HepG2 (cell line): ENCODE measurements at regions not wholly inside any gene's neighbourhood (a gene's known extent, or its start where the extent isn't known, plus 50 kb on each side); places are given as distances from the start of the nearest gene placed in this dataset.

Experiments used
- ATAC-seq: fragments of 200-7000 bp; cut with Tn5 transposase; 3 replicates; pipeline ENCODE4 v1.9.1; 2020; ENCODE audit warnings: mild to moderate bottlenecking, moderate library complexity
- BruUV-seq: library from RNA; stranded (reverse); fragments of 400-500 nt; replicated peaks from 2 replicates; lab custom pipeline; 2021; lab: Mats Ljungman, UMichigan
- CTCF ChIA-PET: fragments of 300-600 bp; formaldehyde crosslinking; extraction: SDS; loops from one replicate; lab custom pipeline; 2021; ENCODE audit warnings: low total read pairs, inconsistent platforms, low intra/inter-chr PET ratio; lab: Yijun Ruan, JAX
- POLR2A ChIA-PET: fragments of 350-600 bp; sonication (Branson Sonifier 250); formaldehyde crosslinking; loops from one replicate; lab custom pipeline; 2020; ENCODE audit warnings: antibody characterized with exemption, inconsistent platforms; lab: Yijun Ruan, JAX
- DNase-seq: peaks from one replicate; pipeline ENCODE4 v3.0.0-alpha.2; 2015; ENCODE audit warnings: low spot score
- FAIRE-seq: peaks from 3 replicates; lab custom pipeline; 2011; peaks lifted over from hg19 to GRCh38; lab: Jason Lieb, UNC
- H2AFZ ChIP-seq: one replicate; pipeline ENCODE4 v1.6.1; 2011; ENCODE audit warnings: low read length, inconsistent platforms
- H3K27ac ChIP-seq: fragments of 300-600 bp; 3 replicates; pipeline ENCODE4 v1.8.0; 2011; ENCODE audit warnings: mixed run types, mild to moderate bottlenecking, mixed read lengths, low read length, inconsistent platforms; ENCODE audit not compliant: insufficient read depth; ENCODE audit errors: extremely low read length
- H3K27me3 ChIP-seq, 2 experiments: fragments of 200-600 bp in 1 of 2; 2 replicates in 1 of 2; 3 replicates in 1 of 2; pipeline versions ENCODE4 v1.6.0 to v1.8.0; 2011; ENCODE audit warnings: low read length in 2 of 2, mild to moderate bottlenecking in 2 of 2, moderate library complexity in 2 of 2, inconsistent platforms in 1 of 2; ENCODE audit not compliant: insufficient read depth in 2 of 2, control insufficient read depth in 1 of 2
- H3K36me3 ChIP-seq, 2 experiments: fragments of 200-600 bp in 1 of 2; replicated peaks in 1 of 2; 2 replicates in 1 of 2; 3 replicates in 1 of 2; pipeline versions ENCODE4 v1.5.1 to v1.8.0; 2011; ENCODE audit warnings: low read length in 2 of 2, inconsistent platforms in 1 of 2; ENCODE audit not compliant: insufficient read depth in 2 of 2, control insufficient read depth in 1 of 2
- H3K4me1 ChIP-seq: 2 replicates; pipeline ENCODE4 v1.5.1; 2012; ENCODE audit warnings: low read length, inconsistent platforms; ENCODE audit not compliant: insufficient read depth
- H3K4me2 ChIP-seq: 2 replicates; pipeline ENCODE4 v1.6.0; 2011; ENCODE audit warnings: low read depth, low read length, inconsistent platforms
- H3K4me3 ChIP-seq, 3 experiments: fragments of 200-600 bp in 1 of 3; sonication (generic), shearing (Covaris generic) in 1 of 3; replicated peaks in 1 of 3; 2 replicates each; pipeline ENCODE4 v1.5.1; 2011 to 2016; ENCODE audit warnings: low read length in 3 of 3, inconsistent platforms in 2 of 3, low read depth in 2 of 3, mild to moderate bottlenecking in 2 of 3, control low read depth in 1 of 3, mixed read lengths in 1 of 3; ENCODE audit not compliant: insufficient read depth in 1 of 3
- H3K79me2 ChIP-seq: one replicate; pipeline ENCODE4 v1.6.1; 2011; ENCODE audit warnings: low read length, inconsistent platforms; ENCODE audit not compliant: insufficient read depth
- H3K9ac ChIP-seq: 2 replicates; pipeline ENCODE4 v1.6.0; 2011; ENCODE audit warnings: mild to moderate bottlenecking, low read depth, low read length, inconsistent platforms; ENCODE audit not compliant: insufficient read depth
- H3K9me3 ChIP-seq: 2 replicates; pipeline ENCODE4 v1.5.1; 2012; ENCODE audit warnings: mild to moderate bottlenecking, low read length
- H4K20me1 ChIP-seq: 2 replicates; pipeline ENCODE4 v1.6.0; 2011; ENCODE audit warnings: inconsistent platforms, mild to moderate bottlenecking, low read length, moderate library complexity; ENCODE audit not compliant: insufficient read depth
- BRD4 ChIP-seq: sonication (generic); formaldehyde crosslinking; IDR thresholded peaks from 2 replicates; pipeline ENCODE4 v1.4.0; 2020; ENCODE audit warnings: missing genetic modification reagents
- FOXM1 ChIP-seq: sonication (generic); formaldehyde crosslinking; IDR thresholded peaks from 2 replicates; pipeline ENCODE4 v1.5.0; 2020; ENCODE audit warnings: missing genetic modification reagents
- GLI4 ChIP-seq: sonication (generic); formaldehyde crosslinking; IDR thresholded peaks from 2 replicates; pipeline ENCODE4 v1.5.1; 2020; ENCODE audit warnings: missing genetic modification reagents, mild to moderate bottlenecking, moderate library complexity, borderline replicate concordance
- HCFC1 ChIP-seq: fragments of 150-350 bp; IDR thresholded peaks from 2 replicates; pipeline ENCODE4 v1.6.1; 2014; ENCODE audit warnings: low read depth, low read length
- HNF4G ChIP-seq, 2 experiments: sonication (generic) in 1 of 2; formaldehyde crosslinking in 1 of 2; IDR thresholded peaks; 2 replicates each; pipeline versions ENCODE4 v1.4.0 to v1.6.1; 2011 to 2020; ENCODE audit warnings: borderline replicate concordance in 2 of 2, low read depth in 2 of 2, mild to moderate bottlenecking in 2 of 2, low read length in 1 of 2, missing genetic modification reagents in 1 of 2, moderate library complexity in 1 of 2
- MEF2D ChIP-seq: sonication (generic); formaldehyde crosslinking; IDR thresholded peaks from 2 replicates; pipeline ENCODE4 v1.5.1; 2020; ENCODE audit warnings: mild to moderate bottlenecking, missing genetic modification reagents
- PHF8 ChIP-seq: sonication (generic); formaldehyde crosslinking; IDR thresholded peaks from 2 replicates; pipeline ENCODE4 v1.5.0; 2020; ENCODE audit warnings: missing genetic modification reagents
- RBM39 ChIP-seq: fragments of 200-400 bp; formaldehyde crosslinking; IDR thresholded peaks from one replicate; pipeline ENCODE4 v1.6.1; 2018; ENCODE audit warnings: antibody characterized with exemption, mild to moderate bottlenecking, low read depth, low read length; ENCODE audit not compliant: poor library complexity, severe bottlenecking
- ZNF329 ChIP-seq: sonication (generic); formaldehyde crosslinking; IDR thresholded peaks from 2 replicates; pipeline ENCODE4 v1.9.0; 2021; ENCODE audit warnings: low read depth, mild to moderate bottlenecking, missing genetic modification reagents
- ZNF33B ChIP-seq: sonication (generic); formaldehyde crosslinking; IDR thresholded peaks from 2 replicates; pipeline ENCODE4 v1.5.1; 2020; ENCODE audit warnings: mild to moderate bottlenecking, missing genetic modification reagents
- ZNF557 ChIP-seq: sonication (generic); formaldehyde crosslinking; IDR thresholded peaks from 2 replicates; pipeline ENCODE4 v1.4.0; 2020; ENCODE audit warnings: missing genetic modification reagents
- ZNF644 ChIP-seq: IDR thresholded peaks from 2 replicates; pipeline ENCODE4 v1.6.1; 2016; ENCODE audit warnings: low read depth
- WGBS: methylation state at CpG from one replicate; pipeline ENCODE4 v1.1.6; 2017; ENCODE audit warnings: low lambda C conversion rate; 5-methylcytosine and 5-hydroxymethylcytosine counted together
- in situ Hi-C: cut with HindIII; loops from 2 replicates; pipeline ENCODE4 v1.10.0; 2017; ENCODE audit warnings: low pct_unique_long_range_greater_than_20kb; ENCODE audit not compliant: extremely low pct_ligation_motif_present
- intact Hi-C: fragments of 100-400 bp; cut with micrococcal nuclease; formaldehyde crosslinking; loops from one replicate; pipeline ENCODE4 v1.10.0; 2022; ENCODE audit not compliant: unreplicated experiment

DNA sequence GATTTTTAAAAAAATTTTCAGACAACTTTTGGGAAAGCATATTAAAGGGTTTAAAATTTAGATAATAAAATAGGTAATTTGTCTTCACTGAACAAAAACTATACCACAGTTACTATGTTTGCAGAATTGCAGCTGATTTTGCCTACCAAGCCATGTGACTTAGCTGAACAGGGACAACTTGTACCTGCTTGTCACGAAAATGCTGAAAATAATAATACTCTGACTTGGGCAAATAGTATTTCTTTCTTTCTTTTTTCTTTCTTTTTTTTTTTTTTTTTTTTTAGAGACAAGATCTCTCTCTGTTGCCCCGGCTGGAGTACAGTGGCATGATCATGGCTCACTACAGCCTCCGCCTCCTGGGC, 225.2 kb upstream of the PPP1R2C start (continued):
- TF ChIP-seq ZNF329 (no peak), PHF8 (CRISPR knock-in tag) (no peak), MEF2D (CRISPR knock-in tag) (no peak)

- ChIA-PET POLR2A (no interaction called here), CTCF (no interaction called here)
- Histone ChIP-seq H3K4me1 (no peaks in the 10 kb centered on the region), H3K9ac (no peak overlapping the region), H3K4me3 (no peak overlapping the region), H3K36me3 (no peaks in the 10 kb centered on the region), H4K20me1 (no peaks in the 10 kb centered on the region), H3K79me2 (no peaks in the 10 kb centered on the region), H3K27ac (no peak overlapping the region), H3K4me2 (no peak overlapping the region), H3K27me3 (no peaks in the 10 kb centered on the region), H2AFZ (no peak overlapping the region), H3K9me3 (no peaks in the 10 kb centered on the region)
- in situ Hi-C loops (no loop called here), intact Hi-C loops (no loop called here)
- no peak for ATAC-seq
- no TSS peak for BruUV-seq
- TF ChIP-seq RBM39 (no peak), FOXM1 (no peak), HCFC1 (no peak), ZNF644 (no peak), ZNF557 (CRISPR knock-in tag) (no peak), GLI4 (CRISPR knock-in tag) (no peak), ZNF33B (no peak), HNF4G (IDR thresholded peaks at IDR 0.05; ENCODE audit: borderline replicate concordance, low read depth, low read length) (no peak), HNF4G (CRISPR knock-in tag; IDR thresholded peaks at IDR 0.05; ENCODE audit: borderline replicate concordance, low read depth) (no peak), BRD4 (CRISPR knock-in tag) (no peak)
- no peak for FAIRE-seq
- DNase-seq, result no peak
- WGBS, result 19% methylated on average over 2 of the region's 2 CpGs
These were observed 226.0 kb upstream of the PPP1R2C start for GRCh38 chrX:43003939-43004338.
